Nephron progenitor cell (in vitro differentiated cells): ENCODE measurements at regions not wholly inside any gene's neighbourhood (a gene's known extent, or its start where the extent isn't known, plus 50 kb on each side); places are given as distances from the start of the nearest gene placed in this dataset.

Experiments used
- DNase-seq: peaks from one replicate; pipeline ENCODE4 v3.0.0; 2021
- H3K27ac Mint-ChIP-seq: 2 replicates; pipeline ENCODE4 v1.8.0; 2021; ENCODE audit warnings: mild to moderate bottlenecking, moderate library complexity, mixed read lengths
- H3K27me3 Mint-ChIP-seq: 2 replicates; pipeline ENCODE4 v1.8.0; 2021; ENCODE audit warnings: mild to moderate bottlenecking, low read depth, mixed read lengths; ENCODE audit not compliant: poor library complexity
- H3K36me3 Mint-ChIP-seq: 2 replicates; pipeline ENCODE4 v1.8.0; 2021; ENCODE audit warnings: low read depth, mixed read lengths
- H3K4me1 Mint-ChIP-seq: 2 replicates; pipeline ENCODE4 v1.8.0; 2021; ENCODE audit warnings: mixed read lengths
- H3K4me3 Mint-ChIP-seq: 2 replicates; pipeline ENCODE4 v1.8.0; 2021; ENCODE audit warnings: mild to moderate bottlenecking, moderate library complexity, mixed read lengths
- H3K9me3 Mint-ChIP-seq: 2 replicates; pipeline ENCODE4 v1.8.0; 2021; ENCODE audit warnings: mild to moderate bottlenecking, moderate library complexity, mixed read lengths
- TF ChIP-seq, protein P1 (sequence below): fragments of 200-600 bp; sonication (generic); IDR thresholded peaks from 2 replicates; pipeline ENCODE4 v1.5.0; 2021; ENCODE audit warnings: antibody characterized with exemption

- Mint-ChIP-seq H3K4me3 (no peak overlapping the region), H3K4me1 (peaks cover 17% of the 10 kb centered on the region), H3K27me3 (no peaks in the 10 kb centered on the region), H3K27ac (no peak overlapping the region), H3K9me3 (peaks cover 21% of the 10 kb centered on the region), H3K36me3 (peaks cover 7% of the 10 kb centered on the region)
- no peak for DNase-seq
- TF ChIP-seq, protein P1, sequence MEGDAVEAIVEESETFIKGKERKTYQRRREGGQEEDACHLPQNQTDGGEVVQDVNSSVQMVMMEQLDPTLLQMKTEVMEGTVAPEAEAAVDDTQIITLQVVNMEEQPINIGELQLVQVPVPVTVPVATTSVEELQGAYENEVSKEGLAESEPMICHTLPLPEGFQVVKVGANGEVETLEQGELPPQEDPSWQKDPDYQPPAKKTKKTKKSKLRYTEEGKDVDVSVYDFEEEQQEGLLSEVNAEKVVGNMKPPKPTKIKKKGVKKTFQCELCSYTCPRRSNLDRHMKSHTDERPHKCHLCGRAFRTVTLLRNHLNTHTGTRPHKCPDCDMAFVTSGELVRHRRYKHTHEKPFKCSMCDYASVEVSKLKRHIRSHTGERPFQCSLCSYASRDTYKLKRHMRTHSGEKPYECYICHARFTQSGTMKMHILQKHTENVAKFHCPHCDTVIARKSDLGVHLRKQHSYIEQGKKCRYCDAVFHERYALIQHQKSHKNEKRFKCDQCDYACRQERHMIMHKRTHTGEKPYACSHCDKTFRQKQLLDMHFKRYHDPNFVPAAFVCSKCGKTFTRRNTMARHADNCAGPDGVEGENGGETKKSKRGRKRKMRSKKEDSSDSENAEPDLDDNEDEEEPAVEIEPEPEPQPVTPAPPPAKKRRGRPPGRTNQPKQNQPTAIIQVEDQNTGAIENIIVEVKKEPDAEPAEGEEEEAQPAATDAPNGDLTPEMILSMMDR, result no peak
Measured at GRCh38 chr2:14544247-14544646, 88.3 kb upstream of the LRATD1 start.

GRCh38 chr2:14547830-14548229, 84.7 kb upstream of the LRATD1 start:
- Mint-ChIP-seq H3K9me3 (peaks cover 18% of the 10 kb centered on the region), H3K27ac (no peak overlapping the region), H3K4me3 (no peak overlapping the region), H3K36me3 (peaks cover 7% of the 10 kb centered on the region), H3K4me1 (peaks cover 12% of the 10 kb centered on the region), H3K27me3 (no peaks in the 10 kb centered on the region)
- DNase-seq, result no peak
- TF ChIP-seq, protein P1, result no peak

- Mint-ChIP-seq H3K27ac (no peak overlapping the region), H3K4me3 (no peak overlapping the region), H3K36me3 (no peaks in the 10 kb centered on the region), H3K27me3 (no peaks in the 10 kb centered on the region), H3K4me1 (no peaks in the 10 kb centered on the region), H3K9me3 (no peaks in the 10 kb centered on the region)
- TF ChIP-seq, protein P1, result no peak
- DNase-seq, result no peak
Measured at GRCh38 chr2:14550658-14551057, 81.9 kb upstream of the LRATD1 start.

DNA sequence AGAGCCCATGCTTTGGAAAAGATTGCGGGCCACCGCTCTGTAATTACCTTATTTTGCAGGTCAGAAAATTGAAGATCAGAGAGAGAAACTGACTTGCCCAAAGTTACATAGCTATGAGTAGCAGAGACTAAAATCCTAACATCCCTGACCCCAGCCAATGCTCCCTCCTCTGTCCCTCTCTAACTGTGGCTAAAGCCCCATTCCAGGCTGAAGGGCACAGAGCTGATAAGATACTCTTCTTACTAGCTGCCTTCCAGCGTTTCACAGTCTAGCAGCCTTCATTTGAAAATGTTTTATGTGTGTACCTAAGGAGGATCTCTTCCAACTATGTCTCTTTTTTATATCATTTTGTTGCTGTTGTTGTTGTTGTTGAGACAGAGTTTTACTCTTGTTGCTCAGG, 81.4 kb upstream of the LRATD1 start:
- Mint-ChIP-seq H3K4me3 (no peak overlapping the region), H3K9me3 (no peaks in the 10 kb centered on the region), H3K36me3 (no peaks in the 10 kb centered on the region), H3K27me3 (no peaks in the 10 kb centered on the region), H3K27ac (no peak overlapping the region), H3K4me1 (peaks cover 3% of the 10 kb centered on the region)
- TF ChIP-seq, protein P1, result no peak
- DNase-seq, result no peak

GRCh38 chr2:14552286-14552685, 80.2 kb upstream of the LRATD1 start:
- TF ChIP-seq, protein P1, result no peak
- no peak for DNase-seq
- no peaks in the 10 kb centered on the region for H3K36me3 Mint-ChIP-seq
- no peak overlapping the region for H3K27ac Mint-ChIP-seq
- H3K27me3 Mint-ChIP-seq, result no peaks in the 10 kb centered on the region
- no peaks in the 10 kb centered on the region for H3K9me3 Mint-ChIP-seq
- peaks cover 9% of the 10 kb centered on the region for H3K4me1 Mint-ChIP-seq
- H3K4me3 Mint-ChIP-seq, result no peak overlapping the region

- H3K9me3 Mint-ChIP-seq, result no peaks in the 10 kb centered on the region
- DNase-seq, result no peak
- no peak overlapping the region for H3K4me3 Mint-ChIP-seq
- peaks cover 9% of the 10 kb centered on the region for H3K4me1 Mint-ChIP-seq
- H3K27ac Mint-ChIP-seq, result no peak overlapping the region
- H3K27me3 Mint-ChIP-seq, result no peaks in the 10 kb centered on the region
- H3K36me3 Mint-ChIP-seq, result no peaks in the 10 kb centered on the region
- TF ChIP-seq, protein P1, result no peak
Measured at GRCh38 chr2:14552818-14553217, 79.7 kb upstream of the LRATD1 start.
